ENCODE measurements at regions not wholly inside any gene's neighbourhood (a gene's known extent, or its start where the extent isn't known, plus 50 kb on each side); places are given as distances from the start of the nearest gene placed in this dataset.
"Not testable (repeated sequence)": the region's sequence is repeated elsewhere in the genome, so short reads cannot be mapped to it uniquely, and the experiment has no call there.

GRCh38 chr12:131387281-131388163, 323.4 kb upstream of the SFSWAP start:
- peak in 1 of 2 donors; percentile 82 for DNase-seq (ENCODE audit: low spot score in 2 of 2)
- 74 to 76% methylated on average over 22 to 25 of the region's 35 CpGs for WGBS, 2 donors
- intact Hi-C loops (cut with DNase I; ENCODE audit: low total_unique reads) = no loop called here
- no peak overlapping the region for H3K4me3 ChIP-seq (ENCODE audit: low read depth, poor library complexity, severe bottlenecking)
- TF ChIP-seq CTCF (IDR thresholded peaks at IDR 0.05) (no peak), POLR2A (IDR thresholded peaks at IDR 0.05) (no peak)

- 25 to 50% methylated on average over 4 to 8 of the region's 10 CpGs for WGBS, 2 donors
- DNase-seq (ENCODE audit: low spot score in 2 of 2); H3K4me3 ChIP-seq (ENCODE audit: low read depth, poor library complexity, severe bottlenecking); intact Hi-C loops (cut with DNase I; ENCODE audit: low total_unique reads): not testable (repeated sequence)
Observed at GRCh38 chr12:131388164-131389053, 322.5 kb upstream of the SFSWAP start.

GRCh38 chr12:131389054-131390013, 321.6 kb upstream of the SFSWAP start:
- intact Hi-C loops (cut with DNase I; ENCODE audit: low total_unique reads) = no loop called here
- H3K4me3 ChIP-seq (ENCODE audit: low read depth, poor library complexity, severe bottlenecking) = no peak overlapping the region
- 89% methylated on average over 7 to 8 of the region's 11 CpGs for WGBS, 2 donors
- no peak for TF ChIP-seq CTCF (IDR thresholded peaks at IDR 0.05)
- TF ChIP-seq POLR2A (IDR thresholded peaks at IDR 0.05) = no peak
- DNase-seq (ENCODE audit: low spot score in 2 of 2) = peak in 1 of 2 donors; percentile 75

- no peak overlapping the region for H3K4me3 ChIP-seq (ENCODE audit: low read depth, poor library complexity, severe bottlenecking)
- no peak for DNase-seq (ENCODE audit: low spot score in 2 of 2)
- intact Hi-C loops (cut with DNase I; ENCODE audit: low total_unique reads) = no loop called here
- WGBS, 2 donors = 48% methylated on average over 19 of the region's 19 CpGs
- TF ChIP-seq POLR2A (IDR thresholded peaks at IDR 0.05) (no peak), CTCF (IDR thresholded peaks at IDR 0.05) (no peak)
Observed at GRCh38 chr12:131390412-131391334, 320.2 kb upstream of the SFSWAP start.

GRCh38 chr12:131391399-131391798, 319.5 kb upstream of the SFSWAP start:
- intact Hi-C loops (cut with DNase I; ENCODE audit: low total_unique reads) = no loop called here
- no peak for DNase-seq (ENCODE audit: low spot score in 2 of 2)
- H3K4me3 ChIP-seq (ENCODE audit: low read depth, poor library complexity, severe bottlenecking) = no peak overlapping the region
- 83 to 86% methylated on average over 10 of the region's 10 CpGs for WGBS, 2 donors
- TF ChIP-seq POLR2A (IDR thresholded peaks at IDR 0.05) = no peak
- TF ChIP-seq CTCF (IDR thresholded peaks at IDR 0.05) = no peak

GRCh38 chr12:131394752-131395151, 316.1 kb upstream of the SFSWAP start:
- intact Hi-C loops (cut with DNase I; ENCODE audit: low total_unique reads); H3K4me3 ChIP-seq (ENCODE audit: low read depth, poor library complexity, severe bottlenecking); DNase-seq (ENCODE audit: low spot score in 2 of 2): not testable (repeated sequence)
- 65 to 81% methylated on average over 10 to 11 of the region's 11 CpGs for WGBS, 2 donors

GRCh38 chr12:131395209-131395684, 315.6 kb upstream of the SFSWAP start:
- H3K4me3 ChIP-seq (ENCODE audit: low read depth, poor library complexity, severe bottlenecking); intact Hi-C loops (cut with DNase I; ENCODE audit: low total_unique reads); DNase-seq (ENCODE audit: low spot score in 2 of 2): not testable (repeated sequence)
- 74 to 83% methylated on average over 5 of the region's 5 CpGs for WGBS, 2 donors

Data from lower leg skin (tissue), 4 donors.